ENCODE measurements at regions not wholly inside any gene's neighbourhood (a gene's known extent, or its start where the extent isn't known, plus 50 kb on each side); places are given as distances from the start of the nearest gene placed in this dataset.

DNA sequence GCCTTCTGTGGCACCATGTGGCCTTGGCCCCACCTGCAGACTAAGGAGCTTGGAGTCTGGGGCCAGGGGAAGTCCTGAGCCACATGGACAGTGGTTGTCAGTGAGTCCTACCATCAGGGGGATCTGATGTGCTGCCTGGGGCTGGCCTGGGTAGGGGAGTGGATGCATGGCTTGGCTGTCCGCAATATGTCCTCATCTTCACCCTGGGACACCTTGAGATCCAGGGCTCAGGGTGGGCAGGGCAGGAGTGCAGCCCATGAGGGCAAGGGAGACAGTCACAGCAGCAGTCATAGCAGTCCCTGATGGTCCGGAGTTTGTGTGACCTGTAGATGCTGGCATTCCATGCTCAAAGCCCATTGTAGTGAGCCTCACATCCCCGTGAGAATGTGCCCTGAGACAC, 256.8 kb upstream of the B3GAT1 start:
- ChIA-PET CTCF (no interaction called here), POLR2A (no interaction called here)
- no peak for DNase-seq (ENCODE audit: extremely low spot score)
- TF ChIP-seq, protein P1, sequence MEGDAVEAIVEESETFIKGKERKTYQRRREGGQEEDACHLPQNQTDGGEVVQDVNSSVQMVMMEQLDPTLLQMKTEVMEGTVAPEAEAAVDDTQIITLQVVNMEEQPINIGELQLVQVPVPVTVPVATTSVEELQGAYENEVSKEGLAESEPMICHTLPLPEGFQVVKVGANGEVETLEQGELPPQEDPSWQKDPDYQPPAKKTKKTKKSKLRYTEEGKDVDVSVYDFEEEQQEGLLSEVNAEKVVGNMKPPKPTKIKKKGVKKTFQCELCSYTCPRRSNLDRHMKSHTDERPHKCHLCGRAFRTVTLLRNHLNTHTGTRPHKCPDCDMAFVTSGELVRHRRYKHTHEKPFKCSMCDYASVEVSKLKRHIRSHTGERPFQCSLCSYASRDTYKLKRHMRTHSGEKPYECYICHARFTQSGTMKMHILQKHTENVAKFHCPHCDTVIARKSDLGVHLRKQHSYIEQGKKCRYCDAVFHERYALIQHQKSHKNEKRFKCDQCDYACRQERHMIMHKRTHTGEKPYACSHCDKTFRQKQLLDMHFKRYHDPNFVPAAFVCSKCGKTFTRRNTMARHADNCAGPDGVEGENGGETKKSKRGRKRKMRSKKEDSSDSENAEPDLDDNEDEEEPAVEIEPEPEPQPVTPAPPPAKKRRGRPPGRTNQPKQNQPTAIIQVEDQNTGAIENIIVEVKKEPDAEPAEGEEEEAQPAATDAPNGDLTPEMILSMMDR (IDR thresholded peaks at IDR 0.05; ENCODE audit: control extremely low read depth, extremely low read depth, low read depth, missing control alignments), result no peak

DNA sequence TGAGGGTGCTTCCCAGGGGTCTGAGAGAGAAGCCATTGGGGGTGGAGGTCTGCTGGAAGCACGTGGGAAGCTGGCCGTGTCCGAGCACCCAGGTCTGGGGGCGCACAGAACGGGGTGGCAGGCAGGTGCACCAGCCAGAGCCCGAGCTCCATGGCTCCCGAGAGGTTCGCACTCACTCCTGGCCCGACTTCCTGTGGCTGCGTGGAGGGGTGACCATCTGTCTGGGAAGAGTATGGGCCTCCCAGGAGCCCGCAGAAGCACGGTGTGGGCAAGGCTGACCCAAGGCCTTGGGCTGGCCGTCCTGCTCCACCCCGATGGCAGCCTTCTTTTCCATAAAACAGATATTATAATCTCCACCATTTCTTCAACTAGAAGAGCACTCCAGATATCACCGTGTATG, 256.0 kb upstream of the B3GAT1 start:
- POLR2A ChIA-PET, result no interaction called here
- DNase-seq (ENCODE audit: extremely low spot score), result no peak
- TF ChIP-seq, protein P1 (IDR thresholded peaks at IDR 0.05; ENCODE audit: control extremely low read depth, extremely low read depth, low read depth, missing control alignments), result no peak
- CTCF ChIA-PET, result no interaction called here

DNA sequence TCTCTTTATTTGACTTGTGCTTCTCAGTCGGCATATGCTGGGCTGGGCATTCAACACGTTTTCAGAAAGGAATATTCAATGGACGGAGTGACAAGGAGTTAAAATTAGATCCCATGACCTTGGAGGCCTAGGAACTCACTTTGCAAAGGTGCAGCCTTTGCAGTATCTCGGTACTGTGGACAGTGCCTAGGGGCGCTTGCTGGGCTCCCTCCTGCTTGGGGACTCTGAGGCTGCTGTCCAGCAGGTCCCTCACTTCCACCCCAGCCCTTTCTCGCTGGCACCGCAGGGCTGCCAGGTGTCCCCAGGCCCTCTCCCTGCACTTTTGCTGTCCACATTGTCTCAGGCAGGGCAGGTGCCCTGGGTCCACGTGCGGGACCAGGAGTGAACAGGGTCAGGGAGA, 255.5 kb upstream of the B3GAT1 start:
- POLR2A ChIA-PET, result no interaction called here
- TF ChIP-seq, protein P1 (IDR thresholded peaks at IDR 0.05; ENCODE audit: control extremely low read depth, extremely low read depth, low read depth, missing control alignments), result no peak
- DNase-seq (ENCODE audit: extremely low spot score), result no peak
- CTCF ChIA-PET, result no interaction called here

DNA sequence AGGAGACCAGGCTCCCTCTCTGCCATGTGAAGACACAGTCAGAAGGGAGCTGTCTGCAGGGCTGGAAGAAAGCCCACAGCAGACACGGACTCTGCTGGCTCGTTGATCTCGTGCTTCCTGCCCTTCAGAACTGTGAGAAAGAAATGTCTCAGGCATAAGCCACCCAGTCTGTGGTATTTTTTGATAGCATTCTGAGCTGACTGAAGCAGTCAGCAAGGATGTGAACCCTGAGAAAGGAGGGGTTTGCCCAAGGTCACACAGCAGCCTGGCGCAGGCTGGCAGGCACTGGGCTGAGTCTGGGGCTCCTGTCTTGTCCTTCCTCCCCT, 255.1 kb upstream of the B3GAT1 start:
- DNase-seq (ENCODE audit: extremely low spot score), result no peak
- CTCF ChIA-PET, result no interaction called here

DNA sequence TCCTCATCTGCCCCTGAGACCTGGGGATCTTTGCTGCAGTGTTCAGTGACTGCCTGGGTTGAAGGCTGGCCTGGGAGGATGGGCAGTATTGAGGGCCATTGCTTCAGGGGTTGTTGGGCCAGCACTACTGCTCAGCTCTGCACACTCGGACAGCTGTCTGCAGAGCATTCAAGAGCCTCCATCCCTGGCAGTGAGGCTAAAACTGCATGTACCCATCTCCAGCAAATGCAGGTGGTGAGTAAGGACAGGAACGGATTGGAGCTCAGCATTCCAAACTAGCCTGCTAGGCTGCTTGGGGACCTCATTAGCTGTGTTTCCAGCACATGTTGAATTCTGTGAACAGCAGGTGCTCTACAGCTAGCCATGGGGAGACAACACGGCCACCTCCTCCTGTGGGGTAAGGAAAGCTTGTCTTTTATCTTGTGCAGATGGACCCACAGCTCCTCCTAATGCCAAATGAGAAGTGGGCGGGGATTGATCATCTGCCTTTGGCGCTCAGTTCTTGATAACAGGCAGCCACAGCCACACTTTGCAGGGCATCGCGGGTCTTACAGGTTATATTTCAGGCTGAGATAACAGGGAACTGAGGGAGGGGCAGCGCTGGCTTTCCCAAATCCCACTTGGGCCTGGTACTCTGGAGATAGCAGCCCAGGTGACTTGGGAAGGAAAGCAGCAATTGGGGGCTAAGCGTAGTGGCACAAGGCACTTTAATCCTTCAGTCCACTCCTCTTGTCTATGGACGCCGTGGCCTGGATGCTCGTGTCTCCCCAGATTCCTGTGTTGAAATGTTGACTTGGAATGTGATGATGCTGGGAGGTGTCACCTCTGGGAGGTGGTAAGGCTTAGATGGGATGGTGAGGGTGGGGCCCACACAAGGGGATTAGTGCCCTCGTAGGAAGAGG, 254.5 kb upstream of the B3GAT1 start:
- DNase-seq (ENCODE audit: extremely low spot score), result no peak
- TF ChIP-seq, protein P1 (IDR thresholded peaks at IDR 0.05; ENCODE audit: control extremely low read depth, extremely low read depth, low read depth, missing control alignments), result no peak
- CTCF ChIA-PET, result no interaction called here
- POLR2A ChIA-PET, result no interaction called here

More for the DNA sequence above, 255.1 kb upstream of the B3GAT1 start:
- TF ChIP-seq, protein P1 (IDR thresholded peaks at IDR 0.05; ENCODE audit: control extremely low read depth, extremely low read depth, low read depth, missing control alignments), result no peak
- POLR2A ChIA-PET, result no interaction called here

DNA sequence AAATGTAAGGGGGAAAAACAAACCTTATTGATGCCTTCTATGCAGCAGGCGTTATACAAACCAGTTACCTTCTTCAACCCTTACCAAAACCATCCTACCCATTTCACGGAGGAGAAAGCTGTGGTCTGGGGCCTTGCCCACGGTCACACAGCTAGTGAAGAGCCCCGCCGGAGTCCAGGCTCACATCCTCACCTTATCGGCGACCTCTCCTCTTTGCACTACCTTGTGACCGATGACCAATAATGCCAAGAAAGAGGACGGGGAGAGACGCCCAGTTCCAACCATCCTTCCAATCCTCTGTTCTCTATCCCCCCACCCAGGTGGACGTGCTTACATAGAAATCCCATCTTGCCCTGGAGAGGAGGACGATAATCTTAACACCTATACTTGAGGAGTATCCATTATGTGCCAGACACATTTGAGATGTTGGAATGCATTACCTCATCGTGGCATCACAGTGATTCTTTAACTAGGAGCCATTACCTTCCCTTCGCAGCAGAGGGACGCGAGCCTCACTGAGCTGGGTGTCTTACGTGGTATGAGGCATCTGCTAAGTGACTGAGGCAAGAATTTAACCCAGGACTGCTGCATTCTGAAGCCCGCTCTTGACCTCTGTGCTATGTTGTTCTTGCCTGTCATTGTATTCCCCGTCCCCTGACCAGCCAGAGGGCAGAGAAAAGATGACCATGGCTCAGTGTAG, 253.7 kb upstream of the B3GAT1 start:
- TF ChIP-seq, protein P1 (IDR thresholded peaks at IDR 0.05; ENCODE audit: control extremely low read depth, extremely low read depth, low read depth, missing control alignments), result no peak
- CTCF ChIA-PET, result no interaction called here
- POLR2A ChIA-PET, result no interaction called here
- DNase-seq (ENCODE audit: extremely low spot score), result no peak

All from GM10248 (cell line).